SK-MEL-5 (cell line): ENCODE measurements at regions not wholly inside any gene's neighbourhood (a gene's known extent, or its start where the extent isn't known, plus 50 kb on each side); places are given as distances from the start of the nearest gene placed in this dataset.

Experiments
- DNase-seq: peaks from one replicate; pipeline ENCODE4 v3.0.0-alpha.2; 2016; ENCODE audit warnings: low read depth, low spot score
- in situ Hi-C: cut with HindIII; loops from 2 replicates; pipeline ENCODE4 v1.10.0; 2016; ENCODE audit warnings: low sequenced_read_pairs, high pct_unique_total_duplicates, low pct_unique_long_range_greater_than_20kb

DNA sequence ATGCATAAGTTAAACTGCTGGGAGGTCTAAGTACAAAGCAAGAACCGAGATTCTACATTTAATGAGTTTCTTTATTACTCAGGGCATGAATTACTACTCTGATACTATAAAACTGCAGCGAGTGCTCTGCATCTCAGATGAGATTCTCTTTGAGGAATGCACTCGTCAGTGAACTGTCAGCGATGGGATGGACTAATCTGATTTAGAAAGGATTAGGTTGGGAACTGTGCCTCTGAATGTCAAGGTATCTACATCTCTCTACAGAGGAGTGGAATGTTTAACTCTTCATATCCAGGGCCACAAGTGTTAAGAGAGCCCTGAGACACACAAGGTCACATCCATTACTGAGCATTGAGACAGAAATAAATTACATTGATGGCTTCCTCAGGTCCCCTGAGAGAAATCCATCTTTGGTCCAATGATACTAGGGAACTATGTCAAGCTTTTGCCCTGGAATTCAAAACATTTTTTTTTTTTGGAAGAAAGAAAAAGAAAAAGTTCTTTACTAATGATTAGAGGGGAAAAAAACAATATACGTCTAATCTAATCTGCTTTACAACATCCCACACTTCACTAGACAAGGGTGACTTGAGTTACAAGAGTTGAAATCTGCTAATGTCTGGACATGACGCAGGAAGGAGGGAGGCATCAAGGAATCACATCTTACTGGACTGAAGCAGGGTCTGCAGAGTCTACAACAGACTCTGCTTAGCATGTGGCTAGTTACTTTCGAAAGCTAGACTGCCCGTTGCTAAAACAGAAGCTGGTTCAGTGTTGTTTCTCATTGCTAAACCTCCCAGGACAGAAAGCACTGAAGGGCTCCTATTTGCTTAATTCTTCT, 270.0 kb upstream of the TLE4 start:
- DNase-seq, result no peak
- in situ Hi-C loops, result no loop called here

DNA sequence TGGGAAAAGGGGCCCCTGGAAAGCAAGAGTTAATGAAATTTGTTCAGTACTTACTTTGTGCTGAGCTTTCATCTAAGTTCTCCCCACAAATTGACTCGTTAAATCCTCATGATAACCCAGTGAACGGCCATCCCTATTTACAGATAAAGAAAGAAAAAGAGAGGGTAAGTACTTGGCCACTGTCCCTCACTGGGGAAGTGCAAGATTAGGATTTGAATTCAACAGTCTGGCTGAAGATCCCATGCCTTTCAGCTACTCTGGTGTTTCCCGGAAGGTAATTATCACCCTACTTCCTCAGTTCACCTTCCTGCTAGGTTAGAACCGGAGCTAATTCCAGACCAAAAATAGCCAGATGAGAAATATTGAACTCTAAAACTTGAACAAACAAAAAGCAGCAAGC, 269.2 kb upstream of the TLE4 start:
- in situ Hi-C loops, result no loop called here
- no peak for DNase-seq

DNA sequence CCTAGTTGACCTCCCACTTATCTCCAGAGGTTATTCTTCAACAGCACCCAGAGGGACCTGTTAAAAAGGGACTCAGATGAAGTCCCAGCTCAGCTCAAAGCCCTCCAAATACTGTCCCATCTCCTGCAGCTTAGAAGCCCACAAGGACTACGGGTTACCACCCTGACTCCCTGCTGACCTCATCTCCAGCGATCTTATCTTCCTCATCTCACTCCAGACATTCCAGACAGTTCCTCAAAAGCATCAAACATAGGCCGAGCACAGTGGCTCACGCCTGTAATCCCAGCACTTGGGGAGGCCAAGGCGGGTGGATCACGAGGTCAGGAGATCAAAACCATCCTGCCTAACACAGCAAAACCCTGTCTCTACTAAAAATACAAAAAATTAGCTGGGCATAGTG, 263.8 kb upstream of the TLE4 start:
- DNase-seq, result no peak
- in situ Hi-C loops, result no loop called here

DNA sequence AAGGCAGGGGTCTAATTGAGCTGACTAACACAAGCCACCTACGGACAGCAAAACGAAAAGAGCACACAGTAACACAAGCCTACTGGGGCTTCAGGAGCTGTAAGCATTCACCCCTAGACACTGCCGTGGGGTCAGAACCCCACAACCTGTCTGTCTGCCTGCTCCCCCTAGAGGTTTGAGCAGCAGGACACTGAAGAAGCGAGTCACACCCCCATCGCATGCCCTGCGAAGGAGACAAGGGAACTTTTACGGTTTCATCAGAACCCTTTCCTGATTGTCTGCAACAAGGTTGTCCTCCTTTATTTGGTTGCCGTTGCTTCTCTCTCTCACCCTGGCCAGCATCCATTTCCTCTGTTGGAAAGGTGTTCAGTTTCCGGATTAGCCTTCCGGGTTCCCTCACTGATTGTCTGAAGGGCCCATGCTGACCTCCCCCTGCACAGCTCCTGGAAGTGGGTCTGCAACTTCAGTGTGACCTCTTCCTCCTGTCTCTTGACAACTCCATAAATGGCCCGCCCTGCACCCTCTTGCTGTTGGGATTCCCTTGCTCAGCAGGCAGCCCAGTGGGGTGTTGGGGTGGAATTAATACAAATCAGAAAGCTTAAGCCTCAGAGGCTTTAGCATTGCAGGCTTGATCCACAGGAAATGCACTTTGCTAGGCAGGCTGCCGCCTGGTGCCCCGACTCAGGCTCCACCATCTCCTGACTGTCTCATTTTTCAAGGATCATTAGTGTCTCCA, 258.9 kb upstream of the TLE4 start:
- in situ Hi-C loops, result no loop called here
- DNase-seq, result no peak

DNA sequence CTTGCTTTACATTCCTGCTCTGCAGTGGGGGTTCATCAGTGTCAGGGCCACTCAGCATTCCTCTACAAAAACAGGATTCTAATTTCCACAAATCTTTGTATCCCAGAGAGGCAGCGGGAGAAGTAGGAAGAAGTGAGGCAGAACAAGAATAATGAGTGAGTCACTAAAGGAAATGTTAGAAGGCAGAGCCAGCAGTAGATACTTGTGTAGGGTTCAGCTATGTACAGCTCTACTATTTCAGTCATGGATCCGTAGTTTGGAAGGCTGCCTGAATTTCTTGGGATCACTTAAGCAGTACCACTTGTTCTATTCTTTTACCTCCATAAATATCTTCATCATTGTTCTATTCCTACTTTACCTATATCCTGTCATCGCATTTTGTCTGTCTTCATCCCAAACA, 246.3 kb upstream of the TLE4 start:
- in situ Hi-C loops, result no loop called here

DNA sequence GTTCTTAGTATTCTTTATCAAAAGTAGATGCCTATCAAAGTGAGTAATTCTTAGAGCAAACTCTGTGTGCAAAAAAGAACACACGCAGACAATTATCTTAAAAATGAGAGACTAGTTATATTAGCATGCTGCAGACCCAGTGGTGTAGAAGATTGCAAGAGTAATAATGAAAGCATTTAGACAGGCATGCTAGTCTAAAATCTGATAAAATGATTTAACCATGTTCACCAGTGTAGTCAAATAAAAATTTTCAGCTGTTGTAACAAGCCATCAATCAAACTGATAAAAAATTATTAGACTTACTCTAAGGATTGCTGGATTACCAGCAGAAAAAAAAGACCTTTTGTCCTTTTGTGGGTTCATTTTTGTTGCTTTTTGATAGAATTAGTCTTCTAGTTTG, 241.9 kb upstream of the TLE4 start:
- in situ Hi-C loops, result no loop called here

More for the DNA sequence above, 246.3 kb upstream of the TLE4 start:
- DNase-seq, result no peak

DNA sequence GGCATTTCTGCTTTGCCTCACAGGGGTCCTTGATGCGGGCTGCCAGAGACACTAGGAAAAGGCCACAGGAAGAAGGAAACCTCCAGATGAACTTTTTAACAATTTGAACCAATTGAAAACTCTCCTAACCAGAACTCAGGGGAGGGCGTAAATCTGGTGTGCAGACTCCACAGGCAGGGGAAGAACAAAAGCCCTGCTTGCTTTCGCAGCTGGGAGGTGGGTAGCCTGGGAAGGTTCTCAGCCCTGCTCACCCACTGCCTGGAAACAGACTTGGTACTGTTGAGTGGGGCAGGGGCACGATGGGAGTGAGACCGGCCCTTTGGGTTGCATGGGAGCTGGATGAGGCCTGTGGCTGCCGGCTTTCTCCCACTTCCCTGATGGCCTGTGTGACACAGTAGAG, 237.8 kb upstream of the TLE4 start:
- in situ Hi-C loops, result no loop called here
- no peak for DNase-seq

More for the DNA sequence above, 241.9 kb upstream of the TLE4 start:
- no peak for DNase-seq

DNA sequence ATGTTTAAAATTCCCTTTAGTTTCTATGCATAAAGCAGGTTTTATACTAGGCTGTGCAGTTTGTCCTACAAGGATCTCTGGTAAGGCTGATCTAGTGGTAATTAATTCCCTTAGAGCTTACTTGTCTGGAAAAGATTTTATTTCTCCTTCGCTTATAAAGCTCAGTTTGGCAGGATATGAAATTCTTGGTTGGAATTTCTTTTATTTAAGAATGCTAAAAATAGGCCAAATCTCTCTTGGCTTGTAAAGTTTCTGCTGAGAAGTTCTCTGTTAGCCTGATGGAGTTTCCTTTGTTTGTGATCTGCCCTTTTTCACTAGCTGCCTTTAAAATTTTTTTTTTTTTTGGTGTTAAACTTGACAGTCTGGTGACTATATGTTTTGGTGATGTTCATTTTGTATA, 237.1 kb upstream of the TLE4 start:
- no peak for DNase-seq
- in situ Hi-C loops, result no loop called here

DNA sequence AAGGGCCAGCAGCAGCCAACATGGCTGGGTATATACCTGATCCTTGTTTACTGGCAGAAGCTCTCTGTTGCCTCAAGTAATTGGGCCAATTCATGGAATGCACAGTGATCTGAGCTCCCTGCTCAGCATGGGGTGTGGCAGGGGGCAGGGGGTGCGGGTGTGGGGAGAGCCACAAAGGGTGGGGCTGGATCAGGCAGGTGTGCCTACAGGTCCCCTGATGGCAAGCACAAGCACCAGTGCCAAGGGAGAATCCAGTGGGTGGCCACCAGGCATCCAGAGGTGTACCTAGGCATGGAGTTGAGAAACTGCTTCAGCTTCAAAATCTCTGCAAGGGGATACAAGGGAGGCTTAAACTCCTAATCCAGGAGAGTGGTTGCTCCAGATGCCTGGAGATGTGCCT, 235.8 kb upstream of the TLE4 start:
- in situ Hi-C loops, result no loop called here
- DNase-seq, result no peak

DNA sequence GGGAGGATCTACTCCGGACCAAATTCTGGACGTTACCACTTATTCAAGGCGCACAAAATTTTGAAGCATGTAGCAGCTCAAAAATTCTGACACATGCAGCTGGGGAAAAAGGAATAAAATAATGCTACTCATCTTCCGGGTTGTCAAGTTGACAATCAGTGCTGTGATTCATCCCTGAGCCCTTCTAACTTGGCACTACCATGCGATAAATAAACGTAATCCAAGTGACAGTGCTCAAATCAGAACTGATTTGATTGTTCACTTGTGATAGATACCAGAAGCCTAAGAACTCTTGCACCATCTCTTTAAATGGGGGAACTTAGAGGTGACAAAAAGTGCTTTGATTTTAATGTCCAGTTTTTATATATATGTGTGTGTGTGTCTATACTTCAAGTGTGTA, 230.2 kb upstream of the TLE4 start:
- in situ Hi-C loops, result no loop called here
- no peak for DNase-seq

DNA sequence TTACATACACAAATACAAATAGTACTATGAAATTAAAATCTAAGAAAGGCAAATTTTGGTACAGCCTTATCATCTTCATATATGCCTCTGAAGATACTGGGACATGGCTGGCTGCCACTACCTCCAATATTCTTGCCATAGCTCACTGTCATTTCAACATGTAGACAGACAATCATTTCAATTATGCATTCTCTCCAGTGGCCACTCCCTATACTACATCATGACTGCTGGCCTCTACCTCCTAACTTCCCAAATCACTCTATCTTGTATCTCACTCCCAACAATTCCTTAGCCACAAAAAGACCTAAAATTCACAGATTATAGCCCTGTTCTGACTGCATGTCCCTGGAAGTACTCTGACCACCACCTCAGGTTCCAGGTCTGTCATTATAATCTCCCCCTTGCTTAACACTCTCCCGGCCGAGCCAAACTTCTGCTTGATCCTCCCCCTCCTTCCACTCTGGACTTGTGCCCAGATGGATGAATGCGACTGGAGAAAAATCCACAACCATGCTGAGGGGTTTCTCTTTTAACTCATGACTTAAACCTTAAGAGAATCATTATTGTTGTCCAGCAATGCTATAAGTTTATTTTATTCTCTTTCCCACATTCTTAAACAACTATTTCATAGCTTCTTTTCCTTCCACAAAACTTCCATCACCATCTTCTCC, 225.3 kb upstream of the TLE4 start:
- in situ Hi-C loops, result no loop called here
- DNase-seq, result no peak

DNA sequence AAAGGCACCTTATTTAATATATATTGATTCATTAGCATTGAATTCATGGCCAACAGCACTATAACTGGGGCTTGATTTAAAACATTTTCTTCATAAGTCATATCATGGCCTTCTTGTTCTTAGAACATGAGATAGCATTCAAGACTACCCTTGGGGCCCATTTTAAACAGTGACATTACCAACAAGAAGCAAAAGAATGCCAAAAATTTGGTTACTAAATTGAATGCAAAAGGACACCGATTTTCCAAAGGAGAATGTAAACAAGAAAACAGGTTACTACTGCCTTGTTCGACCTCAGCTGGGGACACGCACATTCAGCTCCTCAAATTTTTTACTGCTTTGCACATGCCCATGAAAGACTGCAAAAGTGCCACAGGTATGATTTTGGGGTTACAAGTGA, 219.4 kb upstream of the TLE4 start:
- DNase-seq, result no peak

DNA sequence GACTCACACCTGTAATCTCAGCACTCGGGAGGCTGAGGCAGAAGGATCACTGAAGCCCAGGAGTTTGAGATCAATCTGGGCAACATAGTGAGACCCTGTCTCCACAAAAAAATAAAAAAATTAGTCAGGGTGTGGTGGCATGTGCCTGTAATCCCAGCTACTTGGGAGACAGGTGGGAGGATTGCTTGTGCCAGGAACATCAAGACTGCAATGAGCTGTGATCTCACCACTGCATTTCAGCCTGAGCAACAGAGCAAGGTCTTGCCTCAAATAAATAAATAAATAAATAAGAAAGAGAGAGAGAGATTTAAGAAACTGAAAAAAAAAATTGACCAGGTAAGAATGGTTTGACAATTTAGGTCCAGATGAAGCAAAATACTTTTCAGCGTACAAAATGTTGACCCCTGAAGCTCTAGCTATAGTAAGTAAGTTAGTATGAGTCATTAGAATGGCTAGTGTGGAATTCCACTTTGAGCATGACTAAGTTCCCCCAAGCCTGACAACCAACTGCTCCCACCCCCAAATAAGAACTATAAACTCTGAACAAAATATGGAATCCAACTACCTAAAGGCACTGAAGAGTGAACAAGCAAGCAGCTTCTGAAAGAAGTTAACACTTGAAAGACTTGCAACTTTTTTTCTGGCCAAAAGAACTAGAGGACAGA, 217.8 kb upstream of the TLE4 start:
- in situ Hi-C loops, result no loop called here
- DNase-seq, result no peak

More for the DNA sequence above, 219.4 kb upstream of the TLE4 start:
- in situ Hi-C loops, result no loop called here

DNA sequence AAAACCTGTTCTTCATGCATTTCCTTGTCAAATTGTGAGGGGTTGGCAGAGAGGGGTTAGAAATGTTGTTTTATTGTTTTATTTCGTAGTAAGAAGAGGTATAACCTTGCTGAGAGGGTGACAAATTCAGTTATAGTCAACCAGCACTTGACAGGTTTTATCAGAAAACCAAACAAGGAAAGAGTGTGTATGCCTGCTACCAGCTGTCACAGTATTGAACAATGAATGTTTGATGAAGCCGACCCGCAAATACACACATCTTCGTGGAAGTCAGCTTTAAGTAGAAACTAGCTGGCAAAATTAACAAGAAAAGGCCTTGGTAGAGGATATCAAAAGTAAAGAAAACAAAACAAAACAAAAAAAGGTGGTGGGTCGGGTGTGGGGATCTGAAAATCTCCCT, 214.6 kb upstream of the TLE4 start:
- DNase-seq, result no peak
- in situ Hi-C loops, result no loop called here

DNA sequence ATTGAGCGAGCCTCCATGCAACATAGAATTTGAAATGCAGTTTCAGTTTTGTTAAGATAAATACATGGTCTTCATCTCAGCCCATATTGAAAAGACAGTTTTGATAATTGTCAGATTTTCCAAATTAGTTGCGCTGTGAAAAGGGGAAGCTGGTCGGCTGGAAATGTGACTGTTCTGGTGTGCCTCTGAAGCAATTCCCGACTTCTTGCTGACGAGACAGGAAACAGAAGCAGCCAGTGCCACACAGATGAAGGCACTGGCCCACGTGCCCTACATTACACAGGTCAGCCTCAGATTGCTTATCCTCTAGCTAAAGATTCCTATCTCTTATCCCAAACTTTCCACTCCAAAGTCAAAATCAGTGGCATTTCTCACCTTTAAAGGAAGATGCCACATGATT, 214.1 kb upstream of the TLE4 start:
- DNase-seq, result no peak
- in situ Hi-C loops, result no loop called here

DNA sequence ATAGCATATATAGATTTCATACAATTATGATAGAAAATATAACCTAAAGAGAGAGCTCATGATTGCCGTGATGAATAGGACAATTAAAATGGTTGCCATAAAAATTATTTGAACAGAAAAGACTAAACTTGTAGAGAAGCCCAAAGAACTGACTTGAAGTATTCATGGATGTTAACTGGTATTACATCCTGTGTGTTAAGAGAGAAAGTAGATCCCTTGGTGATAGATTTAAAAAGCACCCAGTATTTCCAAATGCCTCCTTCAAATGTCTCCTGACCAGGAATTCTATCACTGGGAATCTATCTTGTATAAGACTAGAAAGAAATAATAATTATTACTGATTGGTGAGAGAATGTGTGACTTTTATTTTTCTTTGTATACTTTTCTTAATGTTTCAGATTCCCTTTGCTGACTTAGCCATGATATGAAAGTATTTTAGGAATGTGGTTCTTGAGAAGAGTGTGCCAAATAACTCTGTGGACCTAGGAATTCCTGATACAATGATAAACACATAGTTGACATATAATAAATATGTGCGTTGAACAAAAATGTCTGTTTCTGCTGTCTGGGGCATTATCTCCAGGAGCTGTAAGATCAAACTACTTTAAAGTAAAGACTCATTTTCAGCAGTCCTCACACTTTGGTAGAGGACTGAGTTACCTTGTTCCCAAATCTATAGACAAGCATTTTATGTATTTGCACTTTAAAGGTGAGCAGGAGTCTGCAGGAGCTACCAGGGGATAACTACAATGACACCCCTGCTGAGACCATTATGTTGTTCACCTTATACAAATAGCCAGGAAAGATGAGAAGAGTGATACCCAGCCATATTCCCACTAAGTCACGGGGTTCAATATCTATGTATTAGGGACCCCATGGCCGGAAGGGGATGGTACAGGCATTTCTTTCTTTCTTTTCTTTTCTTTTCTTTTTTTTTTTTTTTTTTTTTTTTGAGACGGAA, 211.1 kb upstream of the TLE4 start:
- DNase-seq, result no peak
- in situ Hi-C loops, result no loop called here
